Astrocyte (in vitro differentiated cells and primary cell): ENCODE measurements at regions not wholly inside any gene's neighbourhood (a gene's known extent, or its start where the extent isn't known, plus 50 kb on each side); places are given as distances from the start of the nearest gene placed in this dataset.

Source experiments
- CTCF ChIP-seq: IDR thresholded peaks from 2 replicates; pipeline ENCODE4 v1.5.1; 2011; ENCODE audit warnings: low read depth, mild to moderate bottlenecking, inconsistent platforms, low read length, moderate library complexity; ENCODE audit not compliant: insufficient read depth
- EZH2 ChIP-seq: IDR thresholded peaks from 2 replicates; pipeline ENCODE4 v1.6.1; 2012; ENCODE audit warnings: mild to moderate bottlenecking, low read length, inconsistent platforms; ENCODE audit not compliant: insufficient read depth

- no peak for TF ChIP-seq CTCF
- no peak for TF ChIP-seq EZH2
Observed at GRCh38 chr9:31958572-31958971, 425.9 kb upstream of the ACO1 start.
